Germinal center (tissue), 1 donor: ENCODE measurements at regions not wholly inside any gene's neighbourhood (a gene's known extent, or its start where the extent isn't known, plus 50 kb on each side); places are given as distances from the start of the nearest gene placed in this dataset.
"Not testable (repeated sequence)": the region's sequence is repeated elsewhere in the genome, so short reads cannot be mapped to it uniquely, and the experiment has no call there.

Experiments
- DNase-seq: peaks from one replicate; pipeline ENCODE4 v3.0.0; 2012; ENCODE audit warnings: mixed read lengths, low spot score

DNA sequence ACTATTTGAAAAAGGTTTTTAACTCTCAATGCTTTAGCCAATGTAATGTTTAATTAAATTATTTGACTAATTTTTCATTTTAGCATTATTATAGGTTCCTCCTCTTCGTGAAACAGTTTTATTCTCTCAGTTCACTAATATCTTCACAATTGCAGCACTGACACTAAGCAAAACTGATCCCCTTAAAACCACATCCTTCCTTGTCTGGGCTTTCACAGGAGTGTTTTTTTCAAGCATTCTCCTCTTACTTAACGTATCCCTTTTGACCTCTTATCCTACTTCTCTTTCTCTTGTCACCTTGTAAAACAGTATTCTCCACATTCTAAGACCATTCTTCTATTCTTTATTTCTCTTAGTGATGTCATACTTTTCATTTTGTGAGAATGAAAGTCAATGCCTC, 112.8 kb downstream of the DSC3 start:
- DNase-seq = no peak

DNA sequence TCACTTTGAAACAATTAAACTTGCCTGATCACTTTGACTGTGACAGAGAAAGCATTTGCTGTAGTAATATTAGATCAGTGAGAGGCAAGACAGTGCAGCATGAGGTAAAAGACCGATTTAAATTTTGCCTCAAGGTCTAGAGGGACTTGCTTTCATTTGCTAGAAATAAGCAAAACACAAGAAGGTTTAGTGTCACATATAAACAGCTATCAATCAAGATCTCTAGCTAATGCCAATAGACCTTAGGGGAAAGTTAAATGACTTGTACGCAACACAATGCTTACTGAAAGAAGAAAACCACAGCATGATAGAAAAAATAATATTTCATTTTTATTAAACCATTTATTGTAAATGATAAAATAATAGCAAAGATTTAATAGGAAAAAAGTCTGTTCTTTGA, 113.5 kb downstream of the DSC3 start:
- DNase-seq = no peak

- DNase-seq = no peak
These were observed 114.9 kb downstream of the DSC3 start for GRCh38 chr18:30927517-30928075.

DNA sequence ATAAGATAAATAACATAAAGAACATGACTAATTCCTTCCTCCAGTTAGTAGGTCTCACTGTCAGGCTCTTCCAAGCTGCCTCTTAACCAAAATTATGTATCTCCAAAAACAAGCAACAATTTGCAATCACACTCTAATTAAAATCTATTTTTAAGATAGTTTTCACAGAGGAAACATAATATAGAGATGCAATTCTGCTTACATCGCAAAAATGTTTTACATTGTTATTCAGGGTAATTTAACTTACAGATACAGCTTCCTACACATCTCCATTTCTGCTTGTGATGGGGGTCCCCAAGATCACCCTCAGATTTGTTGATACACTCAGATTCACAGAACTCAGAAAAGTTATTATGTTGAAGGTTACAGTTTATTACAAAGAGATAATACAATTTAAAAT, 115.5 kb downstream of the DSC3 start:
- no peak for DNase-seq

DNA sequence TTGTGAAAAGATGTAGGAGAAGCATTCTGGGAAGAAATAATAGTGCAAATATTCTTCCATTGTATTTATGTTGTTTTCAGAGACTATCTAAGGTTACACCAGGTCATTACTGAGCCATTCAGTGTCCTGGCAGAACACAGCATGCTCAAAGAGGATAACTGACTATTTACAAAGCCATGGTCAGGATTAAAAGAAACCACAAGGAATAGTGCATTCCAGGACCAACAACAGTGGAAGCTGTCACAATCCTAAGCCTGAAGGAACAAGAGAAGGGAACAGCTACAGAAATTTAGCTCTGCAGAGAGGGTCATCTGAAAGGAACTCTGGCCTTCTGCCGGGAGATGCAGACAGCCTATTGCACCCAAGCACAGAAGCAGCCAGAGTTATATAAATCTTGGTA, 116.7 kb downstream of the DSC3 start:
- DNase-seq = no peak

- DNase-seq = no peak
These were observed 121.8 kb downstream of the DSC3 start for GRCh38 chr18:30920757-30921156.

DNA sequence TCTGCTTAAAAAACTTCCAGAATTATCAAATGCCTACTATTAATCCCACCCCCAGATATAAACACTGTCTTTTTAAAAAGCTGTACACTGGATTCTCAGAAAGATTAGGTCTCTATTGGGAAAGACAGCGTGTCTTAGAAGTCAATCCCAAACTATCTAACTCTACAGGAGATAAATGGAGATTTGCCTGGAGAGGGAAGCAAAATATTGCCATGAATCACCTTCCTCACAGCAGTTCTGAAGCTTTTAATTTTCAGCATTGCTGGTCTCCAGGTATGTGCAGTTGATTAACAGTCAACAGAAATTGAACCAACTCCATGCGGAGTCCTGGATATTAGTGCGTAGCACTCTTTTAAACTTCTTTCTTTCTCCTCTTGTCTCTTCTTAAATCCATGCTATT, 122.2 kb downstream of the DSC3 start:
- DNase-seq = no peak

GRCh38 chr18:30917651-30918050, 124.9 kb downstream of the DSC3 start:
- no peak for DNase-seq

- no peak for DNase-seq
These were observed 127.1 kb downstream of the DSC3 start for GRCh38 chr18:30915336-30915988.

DNA sequence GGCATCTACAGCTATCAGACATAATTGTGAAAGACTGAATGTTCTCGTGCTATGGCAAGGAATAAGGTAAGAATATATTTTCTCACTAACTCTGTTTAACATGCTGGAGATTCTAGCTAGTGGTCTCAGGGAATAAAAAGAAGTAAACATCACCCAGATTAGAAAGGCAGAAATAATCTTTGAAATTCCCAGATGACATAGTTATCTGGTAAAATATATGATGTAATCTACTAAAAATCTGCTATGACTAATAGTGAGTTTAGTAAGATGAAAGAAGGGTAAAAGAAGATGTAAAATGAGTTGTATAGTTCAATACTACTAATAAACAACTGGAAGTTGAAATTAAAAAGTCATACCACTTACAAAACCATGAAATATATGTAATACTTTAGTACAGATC, 134.2 kb downstream of the DSC3 start:
- DNase-seq = no peak

DNA sequence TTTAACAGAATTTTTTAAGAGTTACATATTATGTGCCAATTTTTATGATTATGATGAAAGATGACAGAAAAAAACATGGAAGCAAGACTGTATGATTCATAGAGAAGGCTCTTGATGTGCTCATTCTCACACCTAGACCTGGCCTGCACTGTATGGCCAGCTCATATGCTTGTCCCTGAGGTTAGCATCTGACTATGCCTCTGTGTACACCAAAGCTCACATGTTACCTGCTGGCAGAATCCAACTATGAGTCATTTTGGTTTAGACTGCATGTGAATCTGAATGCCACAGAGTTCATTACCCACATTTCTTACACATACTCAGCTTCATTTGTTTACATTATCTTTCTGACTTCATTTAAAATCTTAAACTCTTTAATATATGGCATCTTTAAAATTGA, 139.0 kb downstream of the DSC3 start:
- no peak for DNase-seq

GRCh38 chr18:30889519-30890301, 152.8 kb downstream of the DSC3 start:
- no peak for DNase-seq

DNA sequence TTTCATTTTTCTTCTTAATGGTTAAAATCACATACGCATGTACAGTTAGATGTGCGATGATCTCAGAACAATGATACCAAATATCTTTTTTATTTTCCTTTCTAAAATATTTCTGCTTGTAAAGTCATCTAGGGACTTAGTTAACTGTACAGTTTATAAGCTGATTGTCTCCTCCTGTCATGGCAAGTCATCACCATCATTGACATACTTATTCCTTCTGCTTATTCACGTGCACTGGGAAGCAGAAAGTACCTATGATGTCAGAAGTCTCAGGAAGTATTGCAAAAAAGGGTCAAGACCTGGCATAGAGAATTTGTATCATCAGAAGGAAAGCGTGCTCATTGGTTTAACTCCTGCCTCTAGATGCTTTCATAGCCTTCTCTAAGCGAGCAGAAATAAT, 154.2 kb downstream of the DSC3 start:
- DNase-seq = no peak

DNA sequence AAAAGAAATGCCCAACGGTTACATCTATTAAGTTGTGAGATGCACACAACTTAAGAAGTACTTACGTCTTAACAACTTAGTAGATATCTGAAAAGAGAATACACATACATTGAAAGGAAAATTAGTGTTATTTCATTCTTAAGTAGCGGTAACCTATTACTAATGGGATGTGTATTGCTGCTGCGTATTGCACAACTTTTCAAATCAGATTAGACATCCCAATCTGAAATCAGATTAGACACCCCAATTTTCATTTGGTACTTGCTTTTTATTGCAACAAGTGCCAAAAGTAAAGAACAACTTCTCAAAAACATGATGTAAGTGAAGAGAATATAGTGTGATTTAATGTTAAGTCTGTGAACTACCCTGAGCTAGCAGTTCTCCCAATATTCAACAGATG, 155.5 kb downstream of the DSC3 start:
- no peak for DNase-seq

DNA sequence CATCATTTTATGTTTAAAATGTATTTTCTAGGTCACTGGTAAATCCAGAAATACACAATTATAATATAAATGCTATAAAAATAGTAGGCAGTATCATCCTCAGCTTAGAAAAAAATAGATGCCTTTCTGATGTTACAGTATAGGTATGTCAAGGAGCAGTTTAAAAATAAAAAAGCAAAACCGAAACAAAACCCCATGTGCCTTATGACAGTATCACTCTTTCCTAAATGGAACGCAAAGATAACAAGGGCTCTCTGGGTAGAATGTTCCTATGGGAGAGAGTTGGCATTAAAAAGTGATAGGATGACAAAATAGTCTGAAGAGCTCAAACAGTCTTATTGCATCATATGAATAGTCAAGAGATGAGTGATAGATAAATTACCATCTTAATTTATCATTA, 172.1 kb downstream of the DSC3 start:
- DNase-seq = no peak

DNA sequence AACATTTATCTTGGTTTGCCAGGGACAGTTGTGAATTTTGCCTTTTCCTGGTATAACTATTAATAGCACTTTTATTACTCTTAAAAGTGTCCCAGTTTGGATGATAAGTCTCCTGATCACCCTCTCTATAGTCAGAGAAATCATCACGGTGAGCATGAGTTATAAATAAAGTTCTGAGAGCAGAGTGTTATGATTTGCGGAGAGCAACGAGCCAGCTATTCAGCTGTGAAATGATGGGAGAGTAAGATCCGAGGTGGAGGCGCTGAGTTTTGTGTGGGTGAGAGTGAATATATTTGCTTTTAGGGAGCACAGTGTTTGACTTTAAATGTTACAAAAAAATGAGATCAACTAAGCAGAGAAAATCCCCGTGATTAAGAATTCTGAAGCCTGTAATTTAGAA, 179.6 kb downstream of the DSC3 start:
- DNase-seq = no peak

GRCh38 chr18:30860741-30861140, 181.8 kb downstream of the DSC3 start:
- DNase-seq = no peak

DNA sequence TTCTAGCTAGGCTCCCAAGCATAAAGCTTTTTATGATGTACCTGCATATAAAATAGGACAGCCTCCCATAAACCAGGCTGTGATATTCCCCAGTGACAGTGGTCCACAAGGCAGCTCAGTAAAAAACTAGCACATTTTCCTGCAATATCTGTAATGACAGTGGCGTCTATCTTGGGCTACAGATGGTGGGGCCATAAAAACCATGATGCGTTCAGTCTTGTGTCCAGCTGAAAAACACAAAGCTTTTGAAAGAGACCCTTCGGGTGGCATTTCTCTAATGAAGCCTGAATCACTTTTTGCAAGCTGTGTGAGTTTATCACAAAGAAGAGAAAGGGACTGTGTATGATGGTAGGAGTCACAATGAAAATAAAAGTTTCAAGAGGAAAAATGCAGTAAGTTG, 183.5 kb downstream of the DSC3 start:
- DNase-seq = no peak

- DNase-seq = no peak
These were observed 184.0 kb downstream of the DSC3 start for GRCh38 chr18:30858560-30858959.

DNA sequence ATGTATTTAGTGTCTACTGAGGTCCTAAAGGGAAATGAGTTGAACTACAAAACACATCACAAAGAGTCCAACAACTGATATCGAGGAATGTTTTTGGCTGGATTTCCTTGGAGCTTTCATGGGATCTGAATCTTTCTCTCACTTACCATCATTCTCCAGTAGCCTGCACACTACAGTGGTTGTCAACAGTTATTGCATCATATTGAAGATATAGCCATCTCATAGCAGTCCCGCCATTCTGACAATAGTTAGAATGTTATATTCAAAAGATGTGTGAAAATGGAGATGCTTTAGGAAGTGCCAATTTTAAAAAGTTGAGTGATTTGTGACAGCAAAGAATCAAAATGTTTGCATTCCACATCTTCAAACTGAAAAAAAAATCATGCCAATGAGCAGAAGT, 186.8 kb downstream of the DSC3 start:
- no peak for DNase-seq

DNA sequence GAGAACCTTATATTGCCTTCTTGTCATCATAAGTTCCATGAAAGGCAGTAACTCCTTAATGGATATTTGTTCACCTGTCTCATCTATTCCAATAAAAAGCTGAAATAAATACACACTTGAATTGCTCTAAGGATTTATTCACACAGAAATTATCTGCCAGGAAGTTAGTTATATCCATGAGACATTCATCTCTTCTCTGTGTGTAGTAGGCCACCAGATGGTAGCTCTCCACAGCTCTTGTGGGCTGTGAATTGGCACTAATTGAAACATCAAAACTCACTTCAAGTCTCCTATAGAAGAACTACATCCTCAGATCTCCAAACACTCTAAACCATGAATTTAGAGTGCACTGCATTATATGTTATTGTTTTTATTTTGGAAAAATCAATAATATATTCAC, 189.6 kb downstream of the DSC3 start:
- DNase-seq = no peak

GRCh38 chr18:30852541-30852940, 190.0 kb downstream of the DSC3 start:
- DNase-seq = no peak

GRCh38 chr18:30839056-30839561, 203.4 kb downstream of the DSC3 start:
- DNase-seq = not testable (repeated sequence)
